Erythroblast (primary cell): ENCODE measurements at regions not wholly inside any gene's neighbourhood (a gene's known extent, or its start where the extent isn't known, plus 50 kb on each side); places are given as distances from the start of the nearest gene placed in this dataset.
"Not testable (repeated sequence)": the region's sequence is repeated elsewhere in the genome, so short reads cannot be mapped to it uniquely, and the experiment has no call there.

ENCODE experiments used
- DNase-seq, 2 experiments: peaks; one replicate each; lab custom pipeline; 2025; lab: John Stamatoyannopoulos, UW
- GATA1 ChIP-seq: IDR thresholded peaks from 2 replicates; pipeline ENCODE4 v1.6.1; 2011; ENCODE audit warnings: low read depth, mild to moderate bottlenecking, control low read depth, low read length, moderate library complexity
- POLR2A ChIP-seq: IDR thresholded peaks from 2 replicates; pipeline ENCODE4 v1.6.1; 2011; ENCODE audit warnings: mild to moderate bottlenecking, low read length

DNA sequence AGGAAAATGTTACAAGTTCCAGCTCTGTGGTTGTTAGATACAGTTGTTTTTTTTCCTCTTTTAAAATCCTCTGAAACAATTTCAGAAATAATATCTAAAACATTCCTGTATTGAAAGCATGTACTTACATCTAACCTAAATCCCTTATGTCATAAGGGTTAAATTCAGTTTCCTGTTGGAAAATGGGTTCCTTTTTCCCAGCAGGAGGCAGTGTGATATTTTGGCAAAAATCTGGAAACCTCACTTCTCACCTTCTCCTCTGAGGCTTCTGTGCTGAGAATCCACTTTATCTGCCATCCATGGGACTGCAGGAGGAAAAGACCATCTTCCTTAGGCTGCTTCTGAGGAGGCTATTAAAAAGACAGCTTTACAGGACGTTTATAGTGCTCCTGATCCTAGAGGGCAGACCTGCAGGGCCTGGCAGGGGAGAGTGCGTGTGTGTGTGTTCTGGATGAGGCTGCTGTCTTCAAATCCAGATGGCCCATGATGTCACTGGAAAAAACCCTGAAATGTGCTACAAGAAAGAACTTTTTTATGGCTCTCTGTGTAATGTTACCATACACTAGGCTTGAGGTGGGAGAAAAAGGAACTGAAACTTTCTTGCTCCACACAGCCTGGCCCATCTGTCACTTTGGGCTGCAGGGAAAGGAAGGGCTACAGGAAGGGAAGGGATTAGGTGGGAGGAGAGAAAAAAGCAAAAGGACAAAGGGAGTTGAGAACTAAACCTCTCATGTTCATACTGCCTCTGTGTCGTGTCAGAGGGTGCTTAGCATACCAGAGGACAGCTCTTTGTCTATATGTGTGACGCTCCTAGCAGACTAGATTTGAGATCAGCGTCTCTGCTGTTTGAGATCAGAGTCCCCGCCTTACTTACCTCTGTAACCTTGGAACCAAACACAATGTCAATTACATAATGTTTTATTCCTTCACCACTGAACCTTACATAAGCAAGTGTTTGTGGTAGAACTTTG is 379.2 kb upstream of the SPAG17 start:
- no peak for DNase-seq
- TF ChIP-seq GATA1 (no peak), POLR2A (no peak)

DNA sequence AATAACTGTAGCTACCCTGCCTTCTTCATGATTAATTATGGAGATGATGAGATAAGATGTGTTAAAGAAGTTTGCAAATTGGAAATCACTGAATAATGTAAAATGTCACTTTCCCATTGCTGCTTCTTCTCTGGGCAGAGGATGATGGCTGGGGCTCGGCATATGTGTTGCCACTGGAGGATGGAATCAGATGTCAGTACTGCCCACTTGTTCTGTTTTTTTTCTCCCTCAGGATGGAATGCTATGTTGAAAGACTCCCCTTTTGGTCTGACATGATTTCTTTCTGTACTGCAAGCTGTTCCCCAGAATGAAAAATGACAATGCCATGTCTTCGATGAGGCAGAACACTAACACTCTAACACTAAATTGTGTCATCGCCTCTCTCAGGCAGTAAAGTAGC is 373.9 kb upstream of the SPAG17 start:
- TF ChIP-seq GATA1: no peak
- TF ChIP-seq POLR2A: no peak
- no peak for DNase-seq

GRCh38 chr1:118556936-118557335 is 371.9 kb upstream of the SPAG17 start:
- no peak for DNase-seq
- TF ChIP-seq GATA1 (no peak), POLR2A (no peak)

- no peak for DNase-seq
- TF ChIP-seq GATA1: no peak
- TF ChIP-seq POLR2A: no peak
Measured at GRCh38 chr1:118555638-118556037, 370.6 kb upstream of the SPAG17 start.

- no peak for DNase-seq
- TF ChIP-seq GATA1 (no peak), POLR2A (no peak)
Measured at GRCh38 chr1:118535901-118536300, 350.9 kb upstream of the SPAG17 start.

DNA sequence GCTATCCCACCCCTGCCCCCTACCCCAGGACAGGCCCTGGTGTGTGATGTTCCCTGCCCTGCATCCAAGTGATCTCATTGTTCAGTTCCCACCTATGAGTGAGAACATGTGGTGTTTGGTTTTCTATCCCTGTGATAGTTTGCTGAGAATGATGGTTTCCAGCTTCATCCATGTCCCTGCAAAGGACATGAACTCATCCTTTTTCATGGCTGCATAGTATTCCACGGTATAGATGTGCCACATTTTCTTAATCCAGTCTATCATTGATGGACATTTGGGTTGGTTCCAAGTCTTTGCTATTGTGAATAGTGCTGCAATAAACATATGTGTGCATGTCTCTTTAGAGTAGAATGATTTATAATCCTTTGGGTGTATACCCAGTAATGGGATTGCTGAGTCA is 326.9 kb upstream of the SPAG17 start:
- DNase-seq: not testable (repeated sequence)

DNA sequence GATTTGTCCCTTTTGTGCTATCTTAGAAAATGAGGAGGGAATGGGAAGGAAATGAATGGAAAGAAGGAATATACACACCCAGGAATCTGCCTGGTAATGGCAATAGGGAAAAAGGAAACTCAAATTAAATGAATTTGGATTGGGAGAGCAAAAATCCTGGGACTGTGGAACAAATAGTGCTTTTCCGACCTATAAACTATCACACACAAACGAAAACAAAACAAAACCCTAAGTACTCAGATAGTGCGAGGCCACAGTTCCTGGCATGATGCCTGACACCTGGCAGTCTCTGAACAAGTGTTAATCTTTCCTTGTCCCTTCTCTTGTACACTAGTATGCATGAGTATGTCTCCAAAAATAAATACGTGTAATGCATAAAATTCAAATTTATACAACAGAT is 319.8 kb upstream of the SPAG17 start:
- TF ChIP-seq POLR2A (no peak), GATA1 (no peak)
- DNase-seq: no peak

- TF ChIP-seq GATA1 (no peak), POLR2A (no peak)
- no peak for DNase-seq
Measured at GRCh38 chr1:118504221-118504644, 319.2 kb upstream of the SPAG17 start.

- DNase-seq: no peak
- TF ChIP-seq POLR2A (no peak), GATA1 (no peak)
Measured at GRCh38 chr1:118503752-118504151, 318.7 kb upstream of the SPAG17 start.

GRCh38 chr1:118494998-118495397 is 310.0 kb upstream of the SPAG17 start:
- DNase-seq: no peak
- TF ChIP-seq GATA1: no peak
- TF ChIP-seq POLR2A: no peak

DNA sequence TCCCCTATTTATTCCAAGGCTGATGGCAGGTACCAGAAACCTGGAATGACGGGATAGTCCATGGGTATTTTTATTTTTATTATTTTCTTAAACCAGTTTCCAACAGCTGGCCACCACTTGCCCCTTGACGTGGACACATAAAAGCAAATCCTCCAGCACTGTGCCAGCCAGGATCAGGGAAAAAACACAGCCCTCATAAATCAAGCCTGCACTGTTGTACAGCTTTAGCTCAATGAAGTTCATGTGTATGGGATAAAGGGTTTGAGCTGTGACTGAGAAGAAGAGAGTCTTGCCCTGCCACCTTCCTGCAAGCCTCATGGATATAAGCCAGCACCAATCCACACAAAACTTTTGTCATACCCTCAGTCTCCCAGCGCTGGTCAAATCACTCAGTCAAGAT is 303.8 kb upstream of the SPAG17 start:
- no peak for TF ChIP-seq POLR2A
- no peak for TF ChIP-seq GATA1
- no peak for DNase-seq

DNA sequence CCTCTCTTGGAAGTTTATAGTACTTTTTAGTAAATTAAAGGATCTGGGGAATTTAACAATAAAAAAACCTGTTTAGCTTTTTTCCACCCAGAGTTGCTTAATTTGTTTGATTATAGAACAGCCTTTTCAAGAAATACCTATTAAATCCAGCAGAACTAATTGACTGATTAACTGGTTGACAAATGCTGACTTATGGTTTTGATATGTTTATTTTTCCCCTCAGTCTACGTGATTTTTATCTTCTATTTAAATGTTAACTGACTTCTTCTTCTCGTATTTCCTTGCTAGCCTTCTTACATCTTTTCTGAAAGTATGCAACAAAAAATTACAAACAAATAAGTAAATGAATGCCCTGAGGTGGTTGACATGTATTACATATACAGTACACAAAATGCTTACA is 302.9 kb upstream of the SPAG17 start:
- no peak for DNase-seq
- TF ChIP-seq GATA1 (no peak), POLR2A (no peak)

DNA sequence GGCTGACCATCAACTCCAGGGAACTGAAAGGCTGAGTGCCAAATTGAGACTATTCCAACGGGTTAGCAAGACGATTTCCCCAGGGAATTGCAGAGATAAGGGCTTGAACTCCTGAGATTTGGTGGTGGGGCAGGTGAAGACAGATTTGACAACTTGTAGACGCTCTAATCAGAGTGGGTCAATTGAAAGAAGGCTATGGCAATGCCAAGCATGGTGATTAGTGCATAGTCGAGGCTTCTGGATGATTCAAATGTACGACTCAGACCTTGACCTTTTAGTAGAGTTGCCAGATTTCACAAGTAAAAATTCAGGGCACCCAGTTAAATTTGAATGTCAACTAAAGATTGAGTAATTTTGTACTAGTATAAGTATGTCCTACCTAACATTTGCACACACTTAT is 302.1 kb upstream of the SPAG17 start:
- no peak for DNase-seq
- no peak for TF ChIP-seq POLR2A
- no peak for TF ChIP-seq GATA1

GRCh38 chr1:118486199-118486598 is 301.2 kb upstream of the SPAG17 start:
- TF ChIP-seq POLR2A: no peak
- no peak for DNase-seq

DNA sequence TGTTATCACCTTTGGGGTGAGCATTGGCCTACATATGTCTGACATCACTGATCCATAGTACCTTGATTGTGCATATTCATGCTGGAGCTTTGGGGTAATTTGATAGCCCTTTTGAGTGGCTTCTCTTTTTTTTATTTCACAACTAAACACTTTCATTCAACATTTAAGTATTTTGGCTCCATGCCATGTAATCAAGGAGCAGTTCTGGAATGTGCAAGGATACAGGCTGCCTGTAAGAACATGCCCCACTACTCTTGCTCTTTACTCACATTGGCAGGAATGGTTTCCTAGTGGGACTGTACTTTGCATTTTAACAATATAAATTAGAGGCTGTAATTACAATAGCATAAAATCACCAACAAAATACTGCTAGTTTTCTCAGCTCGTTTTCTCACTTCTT is 300.7 kb upstream of the SPAG17 start:
- TF ChIP-seq POLR2A: no peak
- TF ChIP-seq GATA1: no peak
- no peak for DNase-seq
